ENCODE measurements at regions not wholly inside any gene's neighbourhood (a gene's known extent, or its start where the extent isn't known, plus 50 kb on each side); places are given as distances from the start of the nearest gene placed in this dataset.

GRCh38 chr5:38782180-38782835, 63.5 kb upstream of the OSMR start:
- Histone ChIP-seq H3K4me2 (ENCODE audit: insufficient read depth in 1 of 2, low read depth in 2 of 2, low read length in 2 of 2) (no peak overlapping the region), H3K4ac (replicated peaks; ENCODE audit: insufficient read length, low read depth, low read length) (no peak overlapping the region), H3K36me3 (ENCODE audit: control insufficient read depth in 2 of 4, insufficient read depth in 4 of 4, low read length in 3 of 4) (no peaks in the 10 kb centered on the region), H2AFZ (ENCODE audit: low read length) (no peak overlapping the region), H3K27ac (ENCODE audit: low read depth, low read length) (no peak overlapping the region), H3K4me3 (ENCODE audit: extremely low read depth in 1 of 4, insufficient read depth in 2 of 4, low read depth in 3 of 4, low read length in 4 of 4) (no peak overlapping the region), H3K23me2 (ENCODE audit: low read depth, low read length) (no peaks in the 10 kb centered on the region), H2BK12ac (ENCODE audit: low read depth, low read length) (no peak overlapping the region), H3K23ac (ENCODE audit: insufficient read length) (no peak overlapping the region), H3K56ac (replicated peaks; ENCODE audit: insufficient read length, low read depth, low read length) (no peak overlapping the region), H2BK5ac (ENCODE audit: low read depth, low read length) (no peak overlapping the region), H3K14ac (ENCODE audit: insufficient read length) (no peak overlapping the region), H3K9me3 (ENCODE audit: insufficient read depth in 2 of 2, low read depth in 1 of 2, low read length in 1 of 2) (peaks cover 4 to 7% of the 10 kb centered on the region in 2 experiments; a peak in 3 of 4 replicates), H3K18ac (ENCODE audit: extremely low read depth, low read length) (no peak overlapping the region), H2AK5ac (ENCODE audit: low read depth, low read length) (no peak overlapping the region), H3K79me1 (ENCODE audit: low read depth, low read length) (no peaks in the 10 kb centered on the region), H3K9ac (replicated peaks in 1 of 4; ENCODE audit: extremely low read depth in 1 of 4, low read depth in 3 of 4, low read length in 3 of 4) (no peak overlapping the region), H2BK20ac (ENCODE audit: low read length) (no peak overlapping the region), H3K4me1 (replicated peaks in 1 of 4; ENCODE audit: control insufficient read depth in 3 of 4, insufficient read depth in 4 of 4, low read length in 3 of 4) (no peaks in the 10 kb centered on the region), H2BK120ac (replicated peaks; ENCODE audit: low read depth, low read length) (no peak overlapping the region), H3K79me2 (ENCODE audit: control insufficient read depth in 1 of 2, insufficient read depth in 2 of 2, low read length in 2 of 2) (no peaks in the 10 kb centered on the region), H4K5ac (ENCODE audit: insufficient read length, low read depth, low read length) (no peak overlapping the region), H4K8ac (ENCODE audit: extremely low read depth, insufficient read depth, low read length) (no peak overlapping the region), H4K91ac (replicated peaks; ENCODE audit: insufficient read length, low read length) (no peak overlapping the region), H3K27me3 (replicated peaks in 1 of 4; ENCODE audit: control insufficient read depth in 3 of 4, extremely low read depth in 1 of 4, insufficient read depth in 3 of 4, low read length in 3 of 4) (no peaks in the 10 kb centered on the region), H4K20me1 (replicated peaks in 1 of 2; ENCODE audit: control insufficient read depth in 1 of 2, insufficient read depth in 2 of 2, low read length in 2 of 2) (no peaks in the 10 kb centered on the region), H2BK15ac (ENCODE audit: low read length) (no peak overlapping the region)
- CTCF ChIA-PET (ENCODE audit: partially characterized antibody), result interaction anchor here (0.6 to 1.7 kb wide), 9 partner anchors 9 to 341 kb away, joined by 3 to 10 read pairs (median 3); no protein-coding TSS in a partner anchor
- POLR2A ChIA-PET (ENCODE audit: partially characterized antibody), result no interaction called here
- TF ChIP-seq BRCA1 (IDR thresholded peaks at IDR 0.05; ENCODE audit: low read depth, low read length), result no peak
- FAIRE-seq (no peak), DNase-seq (ENCODE audit: low read depth in 1 of 2, low spot score in 2 of 2) (no peak)
- WGBS, 2 experiments (ENCODE audit: extremely low coverage in 1 of 2, insufficient coverage in 1 of 2, insufficient read length in 1 of 2, insufficient replicate concordance in 2 of 2, low coverage in 1 of 2, low lambda C conversion rate in 2 of 2, missing lambda C conversion rate in 1 of 2), result 90% methylated on average over 1 of the region's 1 CpG; no CpG with 5 or more reads in 1 of the 2 experiments

Measured in H1 (cell line).